ENCODE measurements at regions not wholly inside any gene's neighbourhood (a gene's known extent, or its start where the extent isn't known, plus 50 kb on each side); places are given as distances from the start of the nearest gene placed in this dataset.

DNA sequence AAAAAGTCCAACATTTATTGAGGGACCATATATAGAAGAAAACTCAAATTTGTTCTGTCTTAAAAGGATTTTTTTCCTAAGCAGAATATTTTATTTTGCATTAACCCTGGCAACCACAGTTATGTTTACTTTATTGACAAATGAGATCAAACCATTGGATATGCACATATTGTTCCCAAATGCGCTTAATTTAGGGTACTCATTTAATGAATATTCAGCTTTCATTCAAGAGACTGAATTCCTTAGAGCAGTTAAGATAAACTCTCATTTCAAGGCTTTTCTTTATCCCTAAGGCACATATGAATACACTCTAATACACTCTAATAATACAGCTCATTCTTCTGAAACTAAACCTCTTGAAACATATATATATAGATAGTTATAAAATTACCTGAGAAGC, 150.2 kb downstream of the HMHB1 start:
- Histone ChIP-seq H3K4me3 (no peak overlapping the region), H3K27me3 (no peaks in the 10 kb centered on the region), H3K4me1 (no peaks in the 10 kb centered on the region), H3K27ac (no peak overlapping the region), H3K9me3 (no peaks in the 10 kb centered on the region), H3K36me3 (no peaks in the 10 kb centered on the region)
- no peak for TF ChIP-seq POLR2A (IDR thresholded peaks at IDR 0.05)
- TF ChIP-seq, protein P1, sequence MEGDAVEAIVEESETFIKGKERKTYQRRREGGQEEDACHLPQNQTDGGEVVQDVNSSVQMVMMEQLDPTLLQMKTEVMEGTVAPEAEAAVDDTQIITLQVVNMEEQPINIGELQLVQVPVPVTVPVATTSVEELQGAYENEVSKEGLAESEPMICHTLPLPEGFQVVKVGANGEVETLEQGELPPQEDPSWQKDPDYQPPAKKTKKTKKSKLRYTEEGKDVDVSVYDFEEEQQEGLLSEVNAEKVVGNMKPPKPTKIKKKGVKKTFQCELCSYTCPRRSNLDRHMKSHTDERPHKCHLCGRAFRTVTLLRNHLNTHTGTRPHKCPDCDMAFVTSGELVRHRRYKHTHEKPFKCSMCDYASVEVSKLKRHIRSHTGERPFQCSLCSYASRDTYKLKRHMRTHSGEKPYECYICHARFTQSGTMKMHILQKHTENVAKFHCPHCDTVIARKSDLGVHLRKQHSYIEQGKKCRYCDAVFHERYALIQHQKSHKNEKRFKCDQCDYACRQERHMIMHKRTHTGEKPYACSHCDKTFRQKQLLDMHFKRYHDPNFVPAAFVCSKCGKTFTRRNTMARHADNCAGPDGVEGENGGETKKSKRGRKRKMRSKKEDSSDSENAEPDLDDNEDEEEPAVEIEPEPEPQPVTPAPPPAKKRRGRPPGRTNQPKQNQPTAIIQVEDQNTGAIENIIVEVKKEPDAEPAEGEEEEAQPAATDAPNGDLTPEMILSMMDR (IDR thresholded peaks at IDR 0.05), result no peak
- no peak for DNase-seq

DNA sequence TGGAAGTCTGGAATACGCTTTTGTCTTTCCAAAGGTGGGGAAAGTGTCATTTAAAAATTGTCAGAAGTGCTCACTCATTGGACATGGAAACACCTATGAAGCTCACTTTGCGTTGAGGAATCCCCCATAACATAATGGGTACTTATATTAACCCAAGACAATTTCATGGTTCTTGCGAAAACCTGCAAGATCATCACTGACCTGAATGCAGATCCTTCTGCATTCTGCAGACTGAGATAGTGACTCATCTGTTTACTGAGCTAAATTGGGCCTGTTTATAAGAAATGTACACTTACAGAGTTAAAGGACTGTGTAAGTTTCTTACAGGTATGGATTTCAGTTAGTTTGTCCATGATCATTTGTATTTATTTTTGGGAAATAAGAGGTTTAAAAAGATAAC, 153.0 kb downstream of the HMHB1 start:
- no peak overlapping the region for H3K27ac ChIP-seq

DNA sequence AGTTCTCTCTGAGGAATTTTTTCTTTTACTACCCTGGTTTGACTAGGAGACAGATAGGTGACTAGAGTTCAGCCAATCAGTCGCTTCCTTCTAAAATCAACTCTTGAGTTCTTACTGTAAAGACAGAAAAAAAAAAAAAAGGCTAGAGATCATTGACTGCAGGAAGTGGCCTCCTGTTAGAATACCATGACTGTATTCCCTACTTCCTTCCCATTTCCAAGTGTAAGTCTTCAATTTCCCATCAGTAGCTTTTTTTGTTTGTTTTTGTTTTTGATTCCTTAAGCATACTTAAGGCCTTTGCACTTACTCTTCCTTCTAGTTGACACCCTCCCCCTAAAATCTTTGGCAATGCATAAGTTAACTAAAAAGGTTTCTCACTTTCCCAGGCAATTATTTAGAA, 154.3 kb downstream of the HMHB1 start:
- no peak for TF ChIP-seq POLR2A (IDR thresholded peaks at IDR 0.05)
- TF ChIP-seq, protein P1 (IDR thresholded peaks at IDR 0.05), result no peak
- no peak for DNase-seq

More for the DNA sequence above, 153.0 kb downstream of the HMHB1 start:
- DNase-seq, result no peak
- Histone ChIP-seq H3K9me3 (no peaks in the 10 kb centered on the region), H3K4me3 (no peak overlapping the region), H3K36me3 (no peaks in the 10 kb centered on the region), H3K27me3 (no peaks in the 10 kb centered on the region), H3K4me1 (no peaks in the 10 kb centered on the region)
- TF ChIP-seq, protein P1 (IDR thresholded peaks at IDR 0.05), result no peak
- no peak for TF ChIP-seq POLR2A (IDR thresholded peaks at IDR 0.05)

DNA sequence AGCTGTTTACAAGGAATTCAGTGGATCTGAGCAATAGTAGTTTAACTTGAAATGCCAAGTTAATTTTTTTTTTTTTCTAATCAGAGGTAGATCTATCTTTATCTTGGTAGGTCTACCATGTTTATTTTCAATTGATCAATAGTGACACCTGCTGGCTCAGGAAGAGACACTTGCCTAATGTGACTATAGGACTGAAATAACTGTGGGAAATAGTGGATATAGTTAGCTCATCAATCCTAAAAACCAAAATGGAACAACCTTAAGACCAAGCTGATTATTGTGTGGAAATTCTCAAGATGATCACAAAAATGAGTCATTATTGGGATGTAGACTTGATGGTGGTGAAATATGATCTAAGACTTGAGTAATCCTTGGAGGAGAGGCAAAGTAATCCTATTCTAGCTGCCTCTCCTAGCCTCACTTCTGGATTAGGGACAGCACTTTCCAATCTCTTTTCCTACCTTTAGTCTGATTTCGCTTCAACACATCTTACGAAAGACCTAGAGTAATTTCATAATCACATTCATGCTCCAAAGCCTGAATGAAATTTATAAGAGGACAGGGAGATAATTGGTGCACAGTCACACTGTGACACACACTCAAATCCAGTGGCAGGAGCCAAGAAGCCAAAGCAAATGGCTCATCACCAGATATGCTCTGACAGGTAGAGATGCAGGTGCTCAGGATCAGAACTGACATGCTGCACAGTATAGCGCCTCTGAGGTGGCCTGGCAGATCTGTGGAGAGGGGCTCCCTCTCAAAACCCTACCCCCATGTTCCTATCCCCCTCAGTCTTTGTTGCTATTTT, 156.3 kb downstream of the HMHB1 start:
- Histone ChIP-seq H3K27me3 (no peaks in the 10 kb centered on the region), H3K4me3 (no peak overlapping the region), H3K9me3 (no peaks in the 10 kb centered on the region), H3K36me3 (no peaks in the 10 kb centered on the region), H3K4me1 (no peaks in the 10 kb centered on the region), H3K27ac (no peak overlapping the region)
- no peak for TF ChIP-seq POLR2A (IDR thresholded peaks at IDR 0.05)
- TF ChIP-seq, protein P1 (IDR thresholded peaks at IDR 0.05), result peak in 4 of 6 experiments; percentile 23 to 45 (median 39)
- DNase-seq, result no peak

More for the DNA sequence above, 154.3 kb downstream of the HMHB1 start:
- Histone ChIP-seq H3K4me3 (no peak overlapping the region), H3K27ac (no peak overlapping the region), H3K9me3 (no peaks in the 10 kb centered on the region), H3K27me3 (no peaks in the 10 kb centered on the region), H3K4me1 (no peaks in the 10 kb centered on the region), H3K36me3 (no peaks in the 10 kb centered on the region)

DNA sequence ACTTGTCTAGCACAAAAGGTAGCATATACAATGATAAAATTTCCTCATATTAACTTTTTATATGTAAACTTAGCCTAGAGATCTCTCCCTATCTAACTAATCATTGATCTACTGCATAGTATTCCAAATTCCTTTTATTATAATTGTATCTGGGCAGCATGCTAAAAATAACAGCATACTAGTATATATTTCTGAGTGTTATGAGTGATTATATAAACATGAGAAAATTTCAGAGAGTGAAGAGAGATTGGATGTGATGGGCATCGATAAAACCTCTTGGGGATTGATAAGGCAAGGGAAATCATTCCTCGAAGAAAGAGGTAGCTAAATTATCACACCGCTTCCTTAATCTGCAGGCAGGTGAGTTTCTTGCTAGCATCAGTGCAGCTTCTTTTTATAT, 158.2 kb downstream of the HMHB1 start:
- H3K36me3 ChIP-seq, result no peaks in the 10 kb centered on the region
- H3K27me3 ChIP-seq, result no peaks in the 10 kb centered on the region
- TF ChIP-seq POLR2A (IDR thresholded peaks at IDR 0.05), result no peak
- TF ChIP-seq, protein P1 (IDR thresholded peaks at IDR 0.05), result no peak
- no peak for DNase-seq
- no peak overlapping the region for H3K4me3 ChIP-seq
- no peak overlapping the region for H3K27ac ChIP-seq
- H3K4me1 ChIP-seq, result no peaks in the 10 kb centered on the region
- no peaks in the 10 kb centered on the region for H3K9me3 ChIP-seq
